GM18511 (cell line): ENCODE measurements at regions not wholly inside any gene's neighbourhood (a gene's known extent, or its start where the extent isn't known, plus 50 kb on each side); places are given as distances from the start of the nearest gene placed in this dataset.

ENCODE experiments used
- ATAC-seq: cut with Tn5 transposase; IDR thresholded peaks from one replicate; pipeline ENCODE4 v1.9.1; 2021; ENCODE audit warnings: mild to moderate bottlenecking, moderate library complexity; ENCODE audit not compliant: unreplicated experiment

DNA sequence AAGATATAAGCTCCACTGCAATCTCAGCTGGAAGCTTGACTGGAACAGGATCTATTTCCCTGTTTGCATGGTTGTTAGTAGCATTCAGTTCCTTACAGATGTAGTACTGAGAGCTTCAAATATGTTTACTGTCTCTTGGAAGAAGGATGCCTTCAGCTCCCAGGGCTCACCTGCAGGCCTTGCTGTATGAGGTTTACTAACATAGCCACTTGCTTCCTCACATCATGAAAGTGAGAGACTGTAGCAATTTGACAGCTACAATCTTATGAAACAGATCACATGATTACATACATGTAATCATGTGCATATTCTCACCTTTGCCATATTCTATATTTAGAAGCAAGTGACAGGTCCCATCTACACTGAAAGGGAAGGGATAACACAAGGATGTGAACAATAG is 458.1 kb upstream of the PCDH20 start:
- ATAC-seq: no peak

DNA sequence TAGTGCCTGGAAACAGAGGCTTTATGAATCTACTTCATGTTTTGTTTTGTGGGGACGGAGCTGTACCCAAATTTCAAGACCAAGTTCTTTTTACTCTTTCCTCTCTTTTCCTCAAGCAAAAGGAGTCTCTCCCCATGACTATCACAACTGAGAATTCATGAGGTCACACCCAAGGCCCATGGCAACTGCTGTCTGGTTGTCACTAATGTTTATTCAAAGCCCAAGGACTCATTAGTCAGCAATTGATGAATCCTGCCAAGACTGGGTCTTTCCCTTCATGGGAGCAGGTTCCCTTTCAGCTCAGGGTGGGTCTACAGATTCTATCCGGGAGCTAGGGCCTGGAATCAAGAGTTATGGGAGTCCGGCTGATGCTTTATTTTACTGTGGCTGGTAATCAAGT is 441.5 kb upstream of the PCDH20 start:
- no peak for ATAC-seq

DNA sequence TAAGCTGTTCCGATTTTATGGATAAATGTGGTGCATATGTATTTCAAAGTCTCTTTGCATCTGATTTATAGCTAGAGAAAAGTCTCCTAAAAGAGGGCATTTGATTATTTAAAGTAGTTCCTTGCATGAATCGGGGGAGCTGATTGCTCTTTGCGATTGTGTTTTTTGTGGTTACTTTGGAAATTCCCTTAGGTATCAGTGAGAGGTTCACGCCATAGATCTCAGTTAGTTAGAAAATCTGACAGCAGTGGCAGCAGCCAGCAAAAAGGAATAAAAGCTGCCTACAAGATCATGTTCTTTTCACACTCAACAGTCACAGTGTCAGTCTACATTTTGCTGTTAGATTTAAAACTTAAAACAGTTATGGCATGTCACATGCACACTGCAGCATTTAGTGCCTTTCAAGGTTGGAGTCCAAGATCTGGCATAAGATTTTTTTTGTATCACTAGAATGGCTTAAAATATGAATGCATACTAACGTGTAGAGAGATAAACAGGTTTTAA is 436.5 kb upstream of the PCDH20 start:
- ATAC-seq: no peak

DNA sequence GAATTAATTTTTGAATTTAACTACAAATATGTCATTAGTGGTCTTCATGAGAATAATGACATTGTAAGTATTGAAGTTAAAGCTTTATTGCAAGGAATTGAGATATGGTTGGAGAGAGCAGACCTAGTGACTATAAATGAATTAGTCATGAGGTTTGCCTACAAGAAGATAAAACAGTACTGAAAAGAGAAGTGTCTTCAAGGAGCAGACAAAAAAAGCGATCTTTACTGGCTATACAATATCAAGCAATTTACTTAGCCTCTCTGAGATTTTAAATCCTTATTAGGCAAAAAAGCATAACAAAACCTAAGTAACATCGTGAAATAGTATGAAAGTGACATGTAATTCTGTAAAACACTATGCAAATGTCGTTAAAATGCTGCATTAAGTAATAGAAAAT is 435.1 kb upstream of the PCDH20 start:
- ATAC-seq: no peak

DNA sequence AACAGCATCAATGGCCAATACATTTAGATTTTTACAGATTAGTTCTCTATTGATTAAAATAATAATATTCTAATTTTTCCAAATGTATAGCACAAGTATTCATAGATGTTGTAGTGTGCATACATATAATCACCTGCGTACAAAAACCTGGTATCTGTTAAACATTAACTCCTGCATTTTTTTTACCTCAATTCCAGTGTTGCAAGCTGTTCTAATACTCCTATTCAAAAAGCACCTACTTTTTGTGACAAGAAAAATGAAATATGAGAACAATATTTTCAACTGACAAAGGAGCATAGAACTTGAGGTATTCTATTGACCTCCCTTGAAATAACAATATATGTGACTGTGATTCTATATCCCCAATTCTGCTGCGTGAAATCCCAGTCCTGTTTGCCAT is 422.9 kb upstream of the PCDH20 start:
- ATAC-seq: no peak

DNA sequence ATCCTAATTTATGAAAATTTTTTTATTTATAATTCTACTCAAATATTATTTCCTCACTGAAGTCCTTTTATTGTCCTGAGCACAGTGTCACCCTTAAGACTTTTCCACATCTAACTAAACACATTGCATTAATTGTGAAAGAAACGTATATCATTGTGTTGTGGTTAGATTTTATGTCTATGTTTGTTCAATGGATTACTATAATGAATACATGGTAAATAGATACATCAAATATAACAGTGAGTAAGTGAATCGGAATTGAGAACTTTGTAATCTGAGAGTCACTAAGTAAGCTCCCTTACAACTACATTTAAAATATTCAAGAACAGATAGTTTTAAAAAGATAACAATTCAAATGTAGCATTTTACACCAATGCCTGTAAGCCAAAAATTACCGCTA is 417.6 kb upstream of the PCDH20 start:
- ATAC-seq: no peak

DNA sequence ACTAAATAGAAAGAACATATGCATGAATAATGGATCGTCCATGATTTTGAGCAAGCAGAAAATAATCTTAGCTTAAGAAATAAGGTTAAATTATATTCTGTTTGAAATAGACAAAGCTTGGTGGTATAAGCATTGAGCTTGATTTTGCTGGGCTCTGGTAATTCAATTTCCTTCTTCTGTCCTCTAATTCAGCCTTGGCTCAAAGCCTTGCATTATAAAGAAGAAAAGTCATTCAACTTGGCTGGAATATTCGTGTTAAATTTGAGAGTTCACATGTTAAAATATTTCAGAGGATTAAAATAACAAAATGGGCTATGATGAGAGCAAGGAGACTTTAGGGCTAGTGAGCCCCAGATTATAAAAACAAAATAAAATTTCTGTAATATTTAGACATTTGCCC is 415.4 kb upstream of the PCDH20 start:
- ATAC-seq: no peak

DNA sequence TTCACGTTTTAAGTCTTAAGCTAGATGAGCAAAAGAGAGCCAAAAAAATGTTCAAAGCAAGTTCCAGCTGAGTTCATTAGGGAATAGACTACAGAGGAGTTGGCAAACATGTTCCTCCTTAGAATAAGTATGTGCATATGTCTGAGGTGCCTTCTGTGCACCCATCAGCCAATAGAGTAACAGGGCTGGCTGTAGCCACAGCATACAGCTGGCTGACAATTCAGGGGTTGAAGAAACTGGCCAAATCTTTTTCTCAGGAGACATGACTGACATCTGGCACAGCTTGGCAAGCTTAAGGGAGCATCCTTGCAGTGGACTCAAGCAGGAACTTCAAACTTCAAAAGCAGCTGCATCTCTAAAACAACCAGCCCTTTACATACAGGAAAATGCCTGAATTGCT is 414.8 kb upstream of the PCDH20 start:
- no peak for ATAC-seq

DNA sequence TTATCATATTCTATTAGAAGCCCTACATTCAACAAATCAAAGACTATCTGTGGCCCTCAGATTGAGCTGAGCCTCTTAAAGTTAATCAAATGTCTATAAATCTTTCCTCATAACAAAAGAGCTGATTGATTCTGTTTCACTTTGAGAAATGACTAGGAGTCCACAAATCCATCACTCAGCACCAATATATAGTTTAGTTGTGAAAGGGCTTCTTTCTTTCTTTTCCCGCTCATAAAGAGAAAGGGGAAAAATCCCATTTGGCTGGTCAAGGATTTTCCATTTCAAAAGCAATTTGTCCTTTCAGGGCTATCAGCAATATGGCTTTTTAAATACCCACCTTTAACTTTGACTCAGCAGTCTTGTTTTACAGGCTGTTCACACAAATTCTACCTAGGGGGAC is 408.5 kb upstream of the PCDH20 start:
- no peak for ATAC-seq

DNA sequence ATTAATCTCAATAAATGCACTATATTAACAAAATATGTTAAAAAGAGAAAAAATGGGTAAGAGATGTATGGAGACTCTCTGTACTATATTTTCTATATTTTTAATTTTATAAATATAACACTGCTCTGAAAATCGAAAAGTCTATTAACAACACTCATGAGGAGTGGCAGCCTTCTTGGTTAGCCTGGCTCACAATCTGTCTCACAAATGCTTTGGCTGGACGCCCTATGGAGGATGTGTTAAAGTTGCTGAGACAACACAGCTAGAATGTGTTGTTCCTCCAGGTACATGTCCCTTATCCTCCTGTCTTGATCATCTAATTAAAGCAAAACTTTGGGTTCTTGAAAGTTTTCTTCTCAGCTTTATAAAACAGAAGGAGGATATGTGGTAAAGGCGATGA is 396.6 kb upstream of the PCDH20 start:
- no peak for ATAC-seq

DNA sequence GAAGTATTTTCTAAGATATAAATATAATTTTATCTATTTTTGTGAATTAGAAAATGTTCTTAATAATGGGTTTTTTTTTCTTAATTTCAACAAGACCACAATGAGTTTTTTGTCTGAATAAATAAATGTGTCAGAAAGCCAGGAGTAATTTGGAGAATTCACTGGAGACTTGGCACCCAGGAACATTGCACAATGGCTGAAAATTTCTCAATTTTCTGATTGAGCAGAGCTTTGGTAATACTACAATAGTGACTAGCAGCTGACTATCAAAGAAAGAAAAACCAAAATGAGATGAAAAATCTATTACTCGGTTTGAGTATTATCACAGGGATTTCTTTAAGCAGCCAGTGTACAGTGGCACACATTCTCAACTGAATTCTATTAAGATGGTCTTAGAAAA is 394.4 kb upstream of the PCDH20 start:
- no peak for ATAC-seq

DNA sequence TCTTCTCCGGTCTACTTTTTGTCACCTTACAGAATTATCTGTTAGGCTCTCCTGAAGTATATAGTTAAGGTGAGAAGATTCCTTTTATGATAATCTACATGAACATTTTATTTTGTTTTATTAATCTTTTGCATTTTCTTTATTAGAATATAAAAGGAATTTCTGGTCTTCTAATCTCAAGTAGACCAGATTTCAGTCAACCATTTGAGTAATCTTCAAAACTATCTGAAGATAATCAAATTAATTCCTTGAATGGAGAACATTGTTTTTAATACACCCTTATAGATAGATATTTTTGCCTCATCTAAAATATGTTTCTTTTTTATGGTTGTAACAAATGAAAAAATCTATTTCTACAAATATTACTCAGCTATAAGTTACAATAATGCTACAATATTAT is 381.7 kb upstream of the PCDH20 start:
- no peak for ATAC-seq

DNA sequence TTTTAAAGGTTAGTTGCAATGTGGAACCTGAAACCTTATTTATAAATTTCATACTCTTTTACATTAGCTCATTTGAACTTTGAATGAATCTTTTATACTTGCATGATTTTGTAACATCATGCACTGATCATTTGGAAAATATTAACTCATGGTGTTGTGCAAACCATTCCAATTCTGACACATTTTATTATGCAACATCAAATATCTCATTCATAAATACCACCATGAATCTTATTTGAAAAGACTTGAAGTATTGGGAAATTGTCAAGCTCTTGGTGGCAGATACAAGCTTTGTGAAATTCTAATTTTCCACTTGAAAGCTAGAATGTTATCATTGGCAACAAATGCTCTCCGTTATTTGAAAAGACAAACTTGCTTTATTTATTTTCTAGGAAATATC is 379.9 kb upstream of the PCDH20 start:
- no peak for ATAC-seq

DNA sequence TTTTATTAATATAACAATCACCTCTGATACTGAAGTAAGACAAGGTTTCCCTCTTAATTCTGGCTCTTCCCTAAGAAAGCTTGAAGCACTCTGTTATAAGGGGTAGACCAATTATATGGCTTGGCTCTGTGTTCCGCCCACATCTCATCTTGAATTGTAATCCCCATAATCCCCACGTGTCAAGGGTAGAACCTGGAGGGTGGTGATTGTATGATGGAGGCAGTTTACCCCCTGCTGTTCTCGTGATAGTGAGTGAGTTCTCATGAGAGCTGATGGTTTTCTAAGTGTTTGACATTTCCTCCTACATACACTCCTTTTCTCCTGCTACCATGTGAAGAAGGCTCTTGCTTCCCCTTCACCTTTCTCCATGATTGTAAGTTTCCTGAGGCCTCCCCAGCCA is 363.8 kb upstream of the PCDH20 start:
- no peak for ATAC-seq

DNA sequence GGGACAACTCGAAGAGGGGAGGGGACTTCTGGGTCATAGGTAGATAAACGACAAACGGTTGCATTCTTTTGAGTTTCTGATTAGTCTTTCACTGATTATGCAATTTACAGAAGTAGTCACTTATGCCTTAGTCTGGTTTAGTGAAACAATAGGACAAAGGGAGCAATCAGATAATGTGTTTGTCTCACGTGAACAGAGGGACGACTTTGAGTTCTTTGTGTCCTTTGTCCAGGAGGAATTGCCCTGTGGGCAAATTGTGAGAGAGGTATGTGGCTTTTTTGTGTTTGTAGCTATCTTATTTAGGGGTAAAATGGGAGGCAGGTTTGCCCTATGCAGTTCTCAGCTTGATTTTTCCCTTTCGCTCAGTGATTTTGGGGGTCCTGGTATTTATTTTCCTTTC is 362.9 kb upstream of the PCDH20 start:
- no peak for ATAC-seq

DNA sequence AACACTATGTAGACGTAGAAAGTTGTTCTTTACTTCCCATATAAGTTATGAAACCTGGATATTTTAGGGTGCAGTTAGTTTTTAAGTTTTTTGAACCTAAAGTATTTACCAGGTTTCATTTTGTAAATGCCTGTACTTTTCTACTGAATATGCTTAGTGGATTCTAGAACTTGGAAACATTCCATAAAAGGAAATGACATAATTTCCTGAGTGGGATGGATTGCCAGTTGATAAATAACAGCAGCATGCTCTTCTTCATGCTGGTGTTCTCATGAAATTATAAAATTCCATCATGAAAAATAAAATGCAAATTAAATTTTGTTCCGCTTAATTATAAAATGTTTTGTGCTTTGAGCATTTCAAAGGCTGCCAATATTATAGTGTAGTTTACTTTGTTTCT is 362.2 kb upstream of the PCDH20 start:
- ATAC-seq: no peak

DNA sequence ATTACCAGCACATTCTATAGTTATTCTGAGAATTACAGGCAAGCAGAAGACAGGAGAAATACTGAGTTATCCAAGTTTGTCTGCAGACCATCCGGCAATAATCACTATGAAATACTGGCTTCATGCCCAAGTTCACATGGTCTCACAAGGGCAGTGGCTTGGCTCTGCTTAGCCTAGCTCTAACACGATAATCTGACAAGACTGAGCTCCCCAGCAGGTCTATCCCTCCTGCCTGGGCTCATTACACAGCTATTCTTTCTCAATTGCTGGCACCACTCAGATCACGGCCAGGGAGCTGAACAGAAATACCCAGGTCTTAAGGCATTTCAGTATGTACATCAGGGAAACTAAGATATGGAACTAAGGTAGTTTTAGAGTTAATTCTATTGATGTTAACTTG is 361.6 kb upstream of the PCDH20 start:
- ATAC-seq: no peak

DNA sequence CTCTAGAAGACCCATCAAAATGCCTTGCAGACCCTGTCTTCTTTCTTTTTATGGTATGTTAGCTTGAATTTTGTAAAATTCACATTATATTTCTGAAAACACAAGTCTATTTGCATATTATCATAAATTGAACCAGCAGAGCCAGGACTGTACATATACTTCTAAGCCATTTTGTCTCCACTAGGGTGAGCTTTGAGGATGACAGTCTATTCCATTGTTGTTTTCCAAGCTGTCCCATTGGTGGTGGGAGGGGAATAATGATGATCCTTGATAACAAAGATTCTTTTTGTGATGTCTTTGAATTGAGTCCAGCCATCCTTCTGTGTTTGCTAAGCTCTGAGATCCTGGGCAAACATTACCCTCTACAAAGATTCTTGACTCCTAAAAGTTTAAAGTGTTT is 359.3 kb upstream of the PCDH20 start:
- ATAC-seq: no peak

DNA sequence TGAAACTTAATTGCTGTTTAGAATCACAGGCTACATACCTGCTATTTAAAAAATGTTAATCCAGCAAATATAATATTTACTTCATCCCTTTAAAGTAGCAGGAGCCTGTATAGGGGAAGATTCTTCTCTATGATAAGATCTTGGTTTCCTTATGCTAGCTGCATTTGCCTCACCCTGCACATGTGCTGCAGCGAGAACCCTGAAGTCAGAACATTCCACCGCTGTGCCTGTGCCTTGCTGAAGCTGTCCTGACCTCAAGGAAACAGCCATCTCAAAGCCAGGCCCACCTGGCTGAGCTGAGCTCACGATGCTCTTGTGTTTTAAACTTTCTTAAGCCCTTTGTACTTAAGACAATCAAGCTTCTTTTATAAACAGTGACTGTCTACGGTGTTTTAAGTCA is 355.0 kb upstream of the PCDH20 start:
- no peak for ATAC-seq

DNA sequence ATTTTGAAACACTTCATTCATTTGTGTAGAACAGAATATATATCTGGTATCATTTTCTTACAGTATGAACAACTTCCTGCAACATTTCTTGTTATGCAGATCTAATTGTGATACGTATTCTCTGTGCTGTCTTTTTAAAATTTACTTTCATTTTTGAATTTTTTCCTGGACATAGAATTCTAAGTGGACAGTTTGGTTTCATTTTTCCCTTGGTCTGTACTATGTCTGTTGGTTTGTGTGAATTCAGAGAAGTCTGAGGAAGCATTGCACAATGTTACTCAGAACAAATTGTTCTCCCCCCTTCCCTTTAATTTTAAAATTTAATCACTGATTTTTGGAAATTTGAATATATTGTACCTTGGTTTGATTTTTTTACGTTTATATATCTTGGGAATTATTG is 352.5 kb upstream of the PCDH20 start:
- no peak for ATAC-seq

DNA sequence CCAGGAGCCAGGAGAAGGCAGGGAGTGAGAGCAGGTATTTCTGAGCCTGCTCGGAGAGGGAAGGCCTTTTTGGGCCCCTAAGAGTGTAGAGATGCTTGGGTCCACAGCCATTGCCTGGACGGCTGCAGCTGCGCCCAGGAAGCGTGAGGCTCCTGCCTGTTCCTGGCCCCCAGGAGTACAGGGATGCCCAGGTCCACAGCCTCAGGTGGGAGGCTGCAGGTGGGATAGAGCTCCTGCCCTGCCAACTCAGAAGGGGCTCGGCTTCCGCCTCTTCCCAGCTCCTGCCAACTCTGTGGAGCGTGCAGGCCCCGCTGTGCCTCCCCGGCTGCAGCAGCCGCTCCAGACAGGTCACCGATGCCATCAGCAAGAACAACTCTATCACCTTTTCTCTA is 351.0 kb upstream of the PCDH20 start:
- no peak for ATAC-seq

DNA sequence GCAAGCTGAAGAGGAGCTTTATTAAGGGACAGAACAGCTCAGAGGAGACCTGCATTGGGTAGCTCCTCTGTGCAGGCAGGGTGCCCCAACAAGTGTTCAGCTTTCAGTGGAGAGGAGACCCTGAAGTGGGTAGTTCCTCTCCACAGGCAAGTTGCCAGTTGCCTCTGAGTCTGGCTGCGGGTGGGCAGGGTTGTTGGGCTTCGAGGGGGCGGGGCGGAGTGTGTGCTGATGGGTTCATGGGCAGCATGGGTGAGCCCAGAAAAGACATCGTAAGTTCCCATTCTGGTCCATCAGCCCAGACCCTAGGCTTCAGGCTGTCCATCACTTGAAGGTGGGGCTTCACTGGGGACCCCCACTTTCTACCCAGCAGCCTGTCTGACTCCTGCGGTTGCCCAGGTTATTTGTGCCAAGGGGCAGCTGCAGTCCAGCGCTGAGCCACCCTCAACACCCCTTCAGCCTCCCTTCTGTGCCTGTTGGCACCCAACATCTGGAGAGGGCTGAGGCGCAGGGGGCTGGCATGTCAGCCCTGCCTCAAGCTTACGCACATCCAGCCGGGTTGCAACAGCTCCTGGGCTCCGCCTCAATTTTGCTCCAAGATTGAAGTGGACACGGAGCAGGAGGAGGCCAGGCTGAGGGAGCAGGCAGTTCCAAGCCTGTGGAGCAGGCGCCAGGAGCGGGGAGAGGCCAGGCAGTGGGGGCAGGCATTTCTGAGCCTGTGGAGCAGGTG is 350.5 kb upstream of the PCDH20 start:
- ATAC-seq: no peak

DNA sequence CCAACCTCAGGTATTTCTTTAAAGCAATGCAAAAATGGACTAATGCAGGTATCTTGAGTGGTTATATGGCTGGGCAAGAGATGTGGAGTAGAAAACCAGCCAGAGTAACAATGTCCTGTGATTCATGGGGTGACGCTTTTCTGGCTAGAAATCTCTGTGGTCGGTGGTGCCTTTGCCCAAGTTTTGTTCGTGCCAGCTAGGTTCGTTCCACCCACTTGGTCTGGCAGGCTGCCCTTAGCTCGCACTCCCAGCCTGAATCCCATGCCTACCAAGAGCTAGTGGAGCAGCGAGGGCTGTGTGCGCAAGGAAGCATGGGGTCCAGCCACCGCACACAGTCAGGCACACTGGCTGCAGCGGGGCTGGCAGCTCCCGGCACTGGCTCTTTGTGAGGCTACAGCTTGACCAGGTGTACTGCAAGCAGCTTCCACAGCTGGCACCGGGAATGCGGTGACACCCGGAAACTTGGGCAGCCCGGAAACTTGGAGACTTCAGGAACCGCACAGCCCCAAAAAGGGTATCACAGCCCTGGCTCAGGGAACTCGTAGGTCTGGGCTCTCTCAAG is 349.6 kb upstream of the PCDH20 start:
- no peak for ATAC-seq
